Dendritic cell treated with granulocyte-macrophage colony-stimulating factor and Interleukin-4, amounts not matched to agents 40 ng/mL and 50 ng/mL, for 4 days (primary cell): ENCODE measurements at regions not wholly inside any gene's neighbourhood (a gene's known extent, or its start where the extent isn't known, plus 50 kb on each side); places are given as distances from the start of the nearest gene placed in this dataset.

Experiments used
- H3K27ac Mint-ChIP-seq: one replicate; pipeline ENCODE4 v1.8.0; 2022; ENCODE audit warnings: mild to moderate bottlenecking, mixed read lengths
- H3K27me3 Mint-ChIP-seq: one replicate; pipeline ENCODE4 v1.8.0; 2022; ENCODE audit warnings: mild to moderate bottlenecking, mixed read lengths
- H3K36me3 Mint-ChIP-seq: one replicate; pipeline ENCODE4 v1.8.0; 2022; ENCODE audit warnings: low read depth, mixed read lengths
- H3K4me1 Mint-ChIP-seq: one replicate; pipeline ENCODE4 v1.8.0; 2022; ENCODE audit warnings: low read depth, mixed read lengths
- H3K4me3 Mint-ChIP-seq: one replicate; pipeline ENCODE4 v1.8.0; 2022; ENCODE audit warnings: mild to moderate bottlenecking, moderate library complexity, mixed read lengths
- H3K9me3 Mint-ChIP-seq: one replicate; pipeline ENCODE4 v1.8.0; 2022; ENCODE audit warnings: mixed read lengths
- intact Hi-C: fragments of 100-400 bp; cut with micrococcal nuclease; formaldehyde crosslinking; loops from one replicate; pipeline ENCODE4 v1.15.0; 2022

DNA sequence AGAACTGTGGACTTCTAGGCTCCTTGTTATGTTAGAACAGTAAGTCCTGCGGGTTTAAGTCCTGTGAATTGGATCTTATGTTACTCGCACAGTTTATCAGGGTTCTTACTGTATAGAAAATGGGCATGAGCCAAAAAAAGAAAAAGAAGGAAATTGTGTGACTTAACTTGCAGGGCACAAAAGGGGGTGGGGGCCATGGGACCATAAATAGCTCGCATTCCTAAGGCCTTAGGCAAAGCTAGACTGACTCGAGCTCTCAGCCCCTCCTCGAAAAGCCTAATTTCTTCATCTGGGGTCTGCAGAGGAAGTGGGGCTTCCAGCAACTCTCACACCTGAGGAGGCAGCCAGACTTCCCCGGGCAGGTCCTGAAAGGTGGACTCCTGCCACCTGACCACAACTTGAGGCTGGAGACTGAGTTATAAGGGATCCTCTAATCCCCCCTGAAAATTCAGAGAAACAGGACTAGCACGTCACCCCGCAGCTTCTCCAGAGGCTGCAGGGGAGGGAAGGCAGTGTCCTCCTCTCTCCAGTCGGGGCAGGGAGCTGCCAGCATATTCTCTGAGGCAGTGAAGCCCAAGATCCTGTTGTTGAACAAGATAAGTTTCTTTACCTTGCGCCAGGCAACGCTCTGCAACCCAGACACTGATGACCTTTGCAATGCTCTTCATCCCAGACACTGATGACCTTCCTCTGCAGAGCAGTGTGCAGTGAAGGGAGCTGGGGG, 280.5 kb downstream of the PCNX1 start:
- H3K36me3 Mint-ChIP-seq, result no peaks in the 10 kb centered on the region
- H3K27me3 Mint-ChIP-seq, result no peaks in the 10 kb centered on the region

DNA sequence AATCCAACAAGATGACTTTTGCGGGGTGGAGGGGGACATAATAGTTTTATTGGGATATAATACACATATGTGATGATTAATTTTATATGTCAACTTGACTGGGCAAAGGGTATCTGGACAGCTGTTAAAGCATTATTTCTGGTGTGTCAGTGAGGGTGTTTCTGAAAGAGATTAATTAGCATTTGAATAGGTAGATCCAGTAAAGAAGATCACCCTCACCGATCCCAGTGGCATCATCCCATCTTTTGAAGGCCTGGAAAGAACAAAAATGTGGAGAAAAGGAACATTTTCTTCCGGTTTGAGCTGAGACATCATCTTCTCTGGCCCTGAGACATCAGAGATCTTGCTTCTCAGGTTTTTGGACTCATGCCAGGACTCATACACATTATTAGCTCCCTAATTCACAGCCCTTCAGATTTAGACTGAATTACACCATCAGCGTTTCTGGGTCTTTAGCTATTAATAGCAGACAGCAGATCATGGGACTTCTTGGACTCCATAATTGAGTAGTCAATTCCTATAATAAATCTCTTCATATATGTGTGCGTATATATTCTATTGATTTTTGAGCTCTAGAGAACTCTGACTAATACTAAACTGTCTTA, 283.6 kb downstream of the PCNX1 start:
- H3K9me3 Mint-ChIP-seq, result no peaks in the 10 kb centered on the region
- no peaks in the 10 kb centered on the region for H3K36me3 Mint-ChIP-seq
- H3K27me3 Mint-ChIP-seq, result no peaks in the 10 kb centered on the region
- H3K27ac Mint-ChIP-seq, result no peak overlapping the region
- H3K4me3 Mint-ChIP-seq, result no peak overlapping the region
- intact Hi-C loops, result no loop called here
- H3K4me1 Mint-ChIP-seq, result no peaks in the 10 kb centered on the region

More for the DNA sequence above, 280.5 kb downstream of the PCNX1 start:
- intact Hi-C loops, result no loop called here
- H3K27ac Mint-ChIP-seq, result no peak overlapping the region
- H3K4me3 Mint-ChIP-seq, result no peak overlapping the region
- no peaks in the 10 kb centered on the region for H3K4me1 Mint-ChIP-seq
- no peaks in the 10 kb centered on the region for H3K9me3 Mint-ChIP-seq

DNA sequence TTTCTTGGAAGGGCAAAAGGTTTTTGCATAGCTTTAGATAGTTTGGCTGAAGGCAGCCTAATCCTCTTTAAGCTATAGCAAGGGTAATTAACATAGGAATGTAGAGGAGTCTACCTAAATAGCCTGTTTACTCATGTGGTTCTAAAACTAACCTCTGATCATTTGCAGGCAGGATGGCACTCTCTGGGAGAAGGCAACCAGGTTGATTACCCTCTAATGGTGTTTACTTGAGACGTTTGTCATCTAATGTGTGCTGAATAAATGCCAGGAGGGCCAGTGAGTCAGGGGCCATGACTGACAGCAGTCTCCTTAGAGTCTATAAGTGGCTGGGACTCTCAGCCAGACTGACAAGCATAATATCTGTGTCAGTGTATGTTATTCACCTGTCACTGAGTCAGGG, 286.4 kb downstream of the PCNX1 start:
- Mint-ChIP-seq H3K36me3 (no peaks in the 10 kb centered on the region), H3K4me1 (no peaks in the 10 kb centered on the region), H3K27me3 (no peaks in the 10 kb centered on the region), H3K27ac (no peak overlapping the region), H3K4me3 (no peak overlapping the region), H3K9me3 (no peaks in the 10 kb centered on the region)
- intact Hi-C loops, result no loop called here

DNA sequence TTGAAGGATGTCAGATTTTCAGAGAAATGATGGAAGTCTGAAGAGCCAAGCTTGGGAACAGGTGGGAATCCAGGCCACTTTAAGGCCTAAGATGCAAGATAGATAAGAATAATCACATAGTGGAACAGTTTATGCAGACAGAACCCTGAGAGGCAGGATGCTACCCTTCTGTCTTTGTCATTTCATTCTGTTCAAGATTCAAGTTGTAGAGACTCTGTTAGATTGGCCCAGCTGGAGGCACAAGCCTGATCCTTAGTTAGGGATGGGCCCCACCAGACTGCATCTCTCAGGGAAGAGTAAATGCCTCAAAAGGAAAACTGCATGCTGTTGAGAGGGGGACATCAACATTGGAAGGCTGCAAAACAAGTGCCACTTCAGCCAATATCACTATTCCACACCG, 287.0 kb downstream of the PCNX1 start:
- Mint-ChIP-seq H3K4me1 (no peaks in the 10 kb centered on the region), H3K27me3 (no peaks in the 10 kb centered on the region), H3K36me3 (no peaks in the 10 kb centered on the region), H3K27ac (no peak overlapping the region), H3K9me3 (no peaks in the 10 kb centered on the region), H3K4me3 (no peak overlapping the region)
- intact Hi-C loops, result no loop called here

DNA sequence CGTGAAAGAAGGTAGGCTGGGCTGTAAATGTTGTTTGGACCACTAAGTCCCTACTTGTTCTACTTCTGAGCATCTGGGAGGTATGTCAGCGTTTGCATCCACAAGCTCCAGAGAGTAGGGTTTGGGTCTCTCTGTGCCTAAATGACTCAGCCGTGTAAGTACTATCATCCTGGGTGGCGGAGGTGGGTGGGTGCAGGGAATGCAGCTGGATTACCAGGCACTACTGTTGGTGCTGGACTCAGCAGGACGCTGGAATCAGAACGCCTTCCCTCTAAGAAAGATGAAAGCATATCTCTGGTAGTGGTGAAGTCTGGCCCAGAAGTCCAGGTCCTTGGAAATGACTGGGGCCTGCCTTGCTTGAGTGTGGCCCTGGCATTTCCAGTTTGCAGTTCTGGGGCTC, 289.7 kb downstream of the PCNX1 start:
- Mint-ChIP-seq H3K36me3 (no peaks in the 10 kb centered on the region), H3K27me3 (no peaks in the 10 kb centered on the region), H3K9me3 (no peaks in the 10 kb centered on the region), H3K4me3 (no peak overlapping the region), H3K27ac (no peak overlapping the region), H3K4me1 (no peaks in the 10 kb centered on the region)
- intact Hi-C loops, result no loop called here

DNA sequence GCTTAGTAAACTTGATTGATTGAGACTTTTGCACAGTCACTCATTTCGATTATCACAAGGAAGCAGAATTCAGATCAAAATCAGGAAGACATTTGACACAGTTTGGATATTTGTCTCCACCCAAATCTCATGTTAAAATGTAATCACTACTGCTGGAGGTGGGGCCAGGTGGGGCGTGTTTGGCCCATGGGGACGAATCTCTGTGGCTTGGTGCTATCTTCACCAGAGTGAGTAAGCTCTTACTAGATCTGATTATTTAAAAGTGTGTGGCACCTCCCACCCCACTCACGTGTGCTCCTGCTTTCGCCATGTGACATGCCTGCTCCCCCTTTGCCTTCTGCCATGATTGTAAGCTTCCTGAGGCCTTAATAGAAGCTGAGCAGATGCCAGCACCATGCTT, 291.4 kb downstream of the PCNX1 start:
- no peaks in the 10 kb centered on the region for H3K4me1 Mint-ChIP-seq
- H3K36me3 Mint-ChIP-seq, result no peaks in the 10 kb centered on the region
- H3K9me3 Mint-ChIP-seq, result no peaks in the 10 kb centered on the region
- intact Hi-C loops, result no loop called here
- H3K27me3 Mint-ChIP-seq, result no peaks in the 10 kb centered on the region
- H3K4me3 Mint-ChIP-seq, result no peak overlapping the region
- no peak overlapping the region for H3K27ac Mint-ChIP-seq

DNA sequence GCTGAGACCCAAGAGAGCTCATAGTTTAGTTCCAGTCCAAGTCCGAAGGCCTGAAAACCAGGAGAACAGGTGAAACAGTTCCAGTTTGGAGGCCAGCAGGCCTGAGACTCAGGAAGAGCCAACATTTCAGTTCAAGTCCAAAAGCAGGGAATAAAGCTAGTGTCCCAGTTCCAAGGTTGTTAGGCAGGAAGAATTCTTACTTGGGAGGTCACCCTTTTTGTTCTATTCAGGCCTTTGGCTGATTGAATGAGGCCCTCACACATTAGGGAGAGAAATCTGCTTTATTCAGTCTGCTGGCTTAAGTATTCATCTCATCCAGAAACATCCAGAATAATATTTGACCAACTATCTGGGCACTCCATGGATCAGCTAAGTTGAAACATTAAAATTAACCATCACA, 294.6 kb downstream of the PCNX1 start:
- no peaks in the 10 kb centered on the region for H3K4me1 Mint-ChIP-seq
- intact Hi-C loops, result no loop called here
- H3K27me3 Mint-ChIP-seq, result no peaks in the 10 kb centered on the region
- no peak overlapping the region for H3K27ac Mint-ChIP-seq
- no peaks in the 10 kb centered on the region for H3K9me3 Mint-ChIP-seq
- H3K4me3 Mint-ChIP-seq, result no peak overlapping the region
- H3K36me3 Mint-ChIP-seq, result no peaks in the 10 kb centered on the region

DNA sequence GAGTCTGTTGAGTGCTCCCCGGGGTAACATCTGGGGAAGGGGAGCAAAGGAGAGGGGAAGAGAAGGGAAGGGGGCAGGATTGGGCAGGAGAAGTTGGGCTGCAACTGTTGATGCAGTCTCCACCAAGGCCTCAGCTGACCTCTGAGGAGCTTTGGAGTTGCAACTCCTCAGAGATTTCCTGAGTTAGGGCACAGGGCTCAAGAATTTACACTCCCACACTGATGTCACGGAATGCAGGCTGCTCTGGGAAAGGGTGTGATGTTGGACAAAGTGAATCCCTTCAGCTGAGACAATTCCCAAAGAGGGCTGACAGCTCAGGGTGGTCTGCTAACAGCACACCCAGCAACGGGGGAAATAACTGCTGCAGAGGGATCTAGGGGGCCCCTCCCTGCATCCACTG, 295.6 kb downstream of the PCNX1 start:
- no peaks in the 10 kb centered on the region for H3K4me1 Mint-ChIP-seq
- intact Hi-C loops, result no loop called here
- H3K36me3 Mint-ChIP-seq, result no peaks in the 10 kb centered on the region
- H3K27me3 Mint-ChIP-seq, result no peaks in the 10 kb centered on the region
- H3K9me3 Mint-ChIP-seq, result no peaks in the 10 kb centered on the region
- no peak overlapping the region for H3K4me3 Mint-ChIP-seq
- no peak overlapping the region for H3K27ac Mint-ChIP-seq

DNA sequence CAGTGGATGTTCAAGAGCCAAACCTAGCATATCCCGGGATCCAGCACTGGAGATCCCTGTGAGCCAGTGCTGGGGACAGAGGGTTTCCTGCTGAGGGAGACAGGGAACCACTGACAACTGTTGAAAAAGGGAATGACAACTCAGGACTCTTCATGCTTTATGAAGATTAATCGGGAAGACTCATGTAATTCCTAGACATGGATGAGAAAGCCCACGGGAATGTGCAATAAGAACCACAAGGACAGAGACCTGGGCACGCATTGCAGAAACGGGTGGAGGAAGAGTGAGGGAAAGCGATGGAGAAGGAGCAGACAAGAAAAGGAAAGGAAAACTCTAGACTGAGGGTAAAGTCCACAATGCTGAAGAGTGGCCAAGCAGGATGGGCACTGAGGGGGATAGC, 296.0 kb downstream of the PCNX1 start:
- Mint-ChIP-seq H3K27me3 (no peaks in the 10 kb centered on the region), H3K27ac (no peak overlapping the region)
- intact Hi-C loops, result no loop called here

DNA sequence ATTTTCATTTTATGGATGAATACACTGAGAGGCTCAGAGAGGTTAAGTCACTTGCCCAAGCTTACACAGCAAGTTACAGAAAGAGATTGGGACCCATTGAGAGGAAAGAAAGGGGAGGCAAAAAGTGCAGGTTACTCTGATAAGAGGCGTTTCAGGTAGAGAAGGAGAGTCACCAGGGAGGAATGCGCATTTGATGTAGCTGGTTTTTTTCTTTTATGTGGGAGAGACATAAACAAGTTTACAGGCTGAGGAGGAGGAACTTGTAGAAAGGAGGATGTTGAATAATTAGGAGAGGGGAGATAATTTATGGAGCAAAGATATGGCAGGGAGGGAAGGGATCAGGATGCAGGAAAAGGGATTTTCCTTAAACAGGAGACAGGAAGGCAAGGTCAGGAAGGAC, 297.0 kb downstream of the PCNX1 start:
- Mint-ChIP-seq H3K27me3 (no peaks in the 10 kb centered on the region), H3K4me1 (no peaks in the 10 kb centered on the region), H3K9me3 (no peaks in the 10 kb centered on the region), H3K36me3 (no peaks in the 10 kb centered on the region), H3K4me3 (no peak overlapping the region), H3K27ac (no peak overlapping the region)
- intact Hi-C loops, result no loop called here

More for the DNA sequence above, 296.0 kb downstream of the PCNX1 start:
- no peak overlapping the region for H3K4me3 Mint-ChIP-seq
- no peaks in the 10 kb centered on the region for H3K4me1 Mint-ChIP-seq
- H3K36me3 Mint-ChIP-seq, result no peaks in the 10 kb centered on the region
- no peaks in the 10 kb centered on the region for H3K9me3 Mint-ChIP-seq

DNA sequence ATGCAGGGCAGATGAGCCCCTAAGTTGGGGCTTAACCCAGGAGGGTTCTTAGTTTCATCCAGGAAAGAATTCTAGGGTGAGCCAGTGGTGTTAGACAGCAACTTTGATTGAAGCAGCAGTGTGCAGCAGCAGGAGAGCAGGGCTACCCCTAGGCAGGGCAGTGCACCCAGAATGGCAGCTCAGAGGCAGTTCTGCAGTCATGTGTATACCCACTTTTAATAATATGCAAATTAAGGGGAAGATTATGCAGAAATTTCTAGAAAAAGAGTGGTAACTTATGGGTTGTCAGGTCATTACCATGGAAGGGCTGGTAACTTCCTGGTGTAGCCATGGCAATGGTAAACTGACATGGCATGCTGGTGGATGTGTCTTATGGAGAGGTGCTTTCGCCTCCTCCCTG, 297.5 kb downstream of the PCNX1 start:
- H3K27me3 Mint-ChIP-seq, result no peaks in the 10 kb centered on the region
- H3K27ac Mint-ChIP-seq, result no peak overlapping the region
- intact Hi-C loops, result no loop called here
- no peak overlapping the region for H3K4me3 Mint-ChIP-seq
- H3K9me3 Mint-ChIP-seq, result no peaks in the 10 kb centered on the region
- H3K4me1 Mint-ChIP-seq, result no peaks in the 10 kb centered on the region
- H3K36me3 Mint-ChIP-seq, result no peaks in the 10 kb centered on the region

DNA sequence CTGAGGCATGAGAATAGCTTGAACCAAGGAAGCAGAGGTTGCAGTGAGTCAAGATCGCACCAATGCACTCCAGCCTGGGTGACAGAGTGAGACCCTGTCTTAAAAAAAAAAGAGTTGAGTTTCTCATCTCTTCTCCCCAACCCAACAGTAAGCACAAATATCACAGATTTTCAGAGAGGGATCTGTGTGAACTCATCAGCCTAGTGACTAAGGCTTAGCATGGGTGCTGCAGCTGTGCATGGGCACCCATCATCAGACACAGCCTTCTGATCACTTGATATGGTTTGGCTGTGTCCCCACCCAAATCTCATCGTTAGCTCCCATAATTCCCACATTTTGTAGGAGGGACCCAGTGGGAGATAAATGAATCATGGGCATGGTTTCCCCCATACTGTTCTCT, 298.9 kb downstream of the PCNX1 start:
- H3K4me3 Mint-ChIP-seq, result no peak overlapping the region
- H3K36me3 Mint-ChIP-seq, result no peaks in the 10 kb centered on the region
- no peak overlapping the region for H3K27ac Mint-ChIP-seq
- no peaks in the 10 kb centered on the region for H3K9me3 Mint-ChIP-seq
- H3K27me3 Mint-ChIP-seq, result no peaks in the 10 kb centered on the region
- no peaks in the 10 kb centered on the region for H3K4me1 Mint-ChIP-seq
- intact Hi-C loops, result no loop called here

DNA sequence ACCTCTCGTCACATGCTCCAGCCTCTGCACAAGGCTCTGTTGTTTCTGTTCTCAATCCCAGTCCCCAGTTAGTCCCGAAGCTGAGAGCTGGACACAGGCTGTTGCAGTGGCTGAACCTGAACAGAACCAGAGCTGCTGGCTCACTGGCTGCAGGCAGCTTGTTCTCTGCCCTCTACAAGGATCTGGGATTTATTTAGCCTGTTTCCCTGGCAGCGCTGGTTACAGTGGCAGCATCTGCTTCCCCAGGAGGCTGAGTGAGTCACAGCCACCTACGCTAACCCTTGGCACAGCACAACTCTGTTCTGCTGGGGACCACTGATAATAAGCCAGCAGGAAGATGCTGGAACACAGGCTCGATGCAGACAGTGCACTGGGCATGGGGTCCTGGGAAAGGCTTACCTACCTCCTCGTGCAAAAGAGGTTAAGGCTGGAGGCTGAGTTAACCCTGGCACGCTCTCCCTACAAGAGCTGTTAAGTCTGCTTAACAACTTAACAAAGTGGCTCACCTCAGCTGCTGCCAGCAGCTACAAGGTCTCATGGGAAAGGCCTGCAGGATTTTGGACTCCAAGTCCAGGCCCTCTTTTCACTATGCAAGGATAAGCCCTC, 299.6 kb downstream of the PCNX1 start:
- no peaks in the 10 kb centered on the region for H3K36me3 Mint-ChIP-seq
- intact Hi-C loops, result no loop called here
- no peak overlapping the region for H3K27ac Mint-ChIP-seq
- no peaks in the 10 kb centered on the region for H3K27me3 Mint-ChIP-seq
- no peak overlapping the region for H3K4me3 Mint-ChIP-seq
- H3K4me1 Mint-ChIP-seq, result no peaks in the 10 kb centered on the region
- no peaks in the 10 kb centered on the region for H3K9me3 Mint-ChIP-seq

DNA sequence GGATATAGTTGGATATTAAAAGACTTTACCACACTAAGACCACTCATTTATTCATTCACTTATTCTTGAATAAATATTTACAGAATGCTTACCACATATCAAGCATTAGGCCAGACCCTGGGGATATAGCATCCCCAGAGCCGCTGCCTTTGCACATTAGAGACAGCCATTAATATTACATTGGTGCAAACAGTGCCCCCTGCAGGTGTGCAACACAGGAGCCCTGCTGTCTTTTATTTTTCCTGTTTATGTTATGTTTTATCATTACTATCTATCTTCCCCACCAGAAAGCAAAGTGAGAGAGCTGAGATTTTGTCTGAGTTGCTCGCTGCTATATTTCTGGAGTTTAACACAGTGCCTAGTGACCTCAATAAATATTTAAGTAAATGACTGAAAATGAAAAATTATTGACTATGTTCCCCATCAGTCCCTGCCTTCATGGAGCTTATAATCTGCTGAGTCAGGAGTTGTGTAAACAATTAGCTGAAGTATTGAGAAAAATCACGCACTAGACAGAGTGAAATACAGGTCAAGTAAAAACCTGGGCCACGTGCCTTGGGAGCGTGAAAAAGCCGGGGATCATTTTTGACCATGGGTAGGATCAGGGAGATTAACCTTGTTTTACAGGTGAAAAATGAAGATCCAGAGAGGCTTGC, 301.6 kb downstream of the PCNX1 start:
- no peaks in the 10 kb centered on the region for H3K4me1 Mint-ChIP-seq
- intact Hi-C loops, result no loop called here

More for the DNA sequence above, 301.6 kb downstream of the PCNX1 start:
- Mint-ChIP-seq H3K36me3 (no peaks in the 10 kb centered on the region), H3K4me3 (no peak overlapping the region), H3K9me3 (no peaks in the 10 kb centered on the region), H3K27me3 (no peaks in the 10 kb centered on the region), H3K27ac (no peak overlapping the region)
